H4 (cell line): ENCODE measurements at regions not wholly inside any gene's neighbourhood (a gene's known extent, or its start where the extent isn't known, plus 50 kb on each side); places are given as distances from the start of the nearest gene placed in this dataset.
A peak's percentile ranks its signal among the peaks of the same experiment; 100 is the strongest.
"Not testable (repeated sequence)": the region's sequence is repeated elsewhere in the genome, so short reads cannot be mapped to it uniquely, and the experiment has no call there.

Experiments
- DNase-seq: peaks from one replicate; pipeline ENCODE4 v3.0.0-alpha.2; 2015; ENCODE audit warnings: low spot score

- no peak for DNase-seq
Measured at GRCh38 chr10:18868919-18869318, 179.7 kb upstream of the MALRD1 start.

GRCh38 chr10:18875477-18875876 is 173.1 kb upstream of the MALRD1 start:
- no peak for DNase-seq

- DNase-seq: no peak
Measured at GRCh38 chr10:18879284-18879683, 169.3 kb upstream of the MALRD1 start.

GRCh38 chr10:18880530-18880929 is 168.1 kb upstream of the MALRD1 start:
- no peak for DNase-seq

- DNase-seq: peak; percentile 30
Measured at GRCh38 chr10:18886102-18886501, 162.5 kb upstream of the MALRD1 start.

- DNase-seq: no peak
Measured at GRCh38 chr10:18906636-18907035, 142.0 kb upstream of the MALRD1 start.

- not testable (repeated sequence) for DNase-seq
Measured at GRCh38 chr10:18917431-18917830, 131.2 kb upstream of the MALRD1 start.

GRCh38 chr10:18918532-18918931 is 130.1 kb upstream of the MALRD1 start:
- peak; percentile 40 for DNase-seq

GRCh38 chr10:18949391-18949790 is 99.2 kb upstream of the MALRD1 start:
- DNase-seq: no peak

- not testable (repeated sequence) for DNase-seq
Measured at GRCh38 chr10:18951072-18951823, 97.4 kb upstream of the MALRD1 start.

GRCh38 chr10:18955061-18955460 is 93.5 kb upstream of the MALRD1 start:
- no peak for DNase-seq

- DNase-seq: no peak
Measured at GRCh38 chr10:18959369-18959768, 89.2 kb upstream of the MALRD1 start.

- no peak for DNase-seq
Measured at GRCh38 chr10:18960466-18961079, 88.0 kb upstream of the MALRD1 start.

- DNase-seq: no peak
Measured at GRCh38 chr10:18968159-18968558, 80.4 kb upstream of the MALRD1 start.

- no peak for DNase-seq
Measured at GRCh38 chr10:18976696-18977251, 71.8 kb upstream of the MALRD1 start.

GRCh38 chr10:18980089-18980629 is 68.4 kb upstream of the MALRD1 start:
- DNase-seq: no peak

- DNase-seq: peak; percentile 4
Measured at GRCh38 chr10:18984531-18984930, 64.1 kb upstream of the MALRD1 start.

- DNase-seq: no peak
Measured at GRCh38 chr10:18988338-18988737, 60.3 kb upstream of the MALRD1 start.
